Hindlimb muscle (tissue), 1 donor: ENCODE measurements at regions not wholly inside any gene's neighbourhood (a gene's known extent, or its start where the extent isn't known, plus 50 kb on each side); places are given as distances from the start of the nearest gene placed in this dataset.

ENCODE experiments used
- DNase-seq: peaks from one replicate; pipeline ENCODE4 v3.0.0-alpha.2; 2013

- DNase-seq: no peak
These were observed 246.2 kb downstream of the HACE1 start for GRCh38 chr6:104613416-104614001.

DNA sequence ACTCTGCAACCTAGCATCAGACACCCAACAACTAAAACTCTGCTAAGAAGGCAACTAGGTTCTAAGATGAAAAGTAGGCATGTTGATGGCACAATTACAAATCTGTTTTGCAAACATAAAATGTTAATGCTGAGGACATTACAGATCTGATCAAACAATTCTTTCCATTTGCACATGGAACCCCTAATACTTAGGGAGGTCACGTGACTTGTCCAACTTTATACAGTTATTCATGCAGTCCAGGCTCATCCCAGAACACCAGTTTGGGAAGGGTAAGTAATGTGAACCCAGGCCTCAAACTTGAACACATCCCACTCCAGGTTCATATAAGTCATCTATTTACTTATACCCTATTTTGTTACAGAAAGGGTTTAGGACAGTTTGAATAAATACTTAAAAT, 247.2 kb downstream of the HACE1 start:
- DNase-seq: no peak

DNA sequence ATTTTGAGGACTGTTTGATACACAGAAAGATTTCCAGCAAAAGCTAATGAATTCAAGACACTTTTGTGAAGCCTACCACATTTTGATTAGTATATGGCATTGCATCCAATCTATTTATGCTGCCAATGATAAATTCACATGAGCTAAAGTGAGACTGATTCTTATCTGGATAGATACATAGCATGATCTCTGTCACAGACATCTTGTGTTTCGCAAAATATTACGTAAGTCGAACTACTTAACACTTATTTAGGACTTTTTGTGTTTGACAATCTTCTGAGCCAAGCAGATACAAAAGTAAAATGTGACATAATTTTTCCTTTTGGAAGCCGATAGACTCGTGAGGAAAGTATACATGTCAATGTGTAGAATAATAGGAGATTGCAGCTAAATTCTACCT, 251.6 kb downstream of the HACE1 start:
- DNase-seq: no peak

GRCh38 chr6:104607501-104607900, 252.2 kb downstream of the HACE1 start:
- no peak for DNase-seq

- DNase-seq: no peak
These were observed 253.4 kb downstream of the HACE1 start for GRCh38 chr6:104606361-104606760.

DNA sequence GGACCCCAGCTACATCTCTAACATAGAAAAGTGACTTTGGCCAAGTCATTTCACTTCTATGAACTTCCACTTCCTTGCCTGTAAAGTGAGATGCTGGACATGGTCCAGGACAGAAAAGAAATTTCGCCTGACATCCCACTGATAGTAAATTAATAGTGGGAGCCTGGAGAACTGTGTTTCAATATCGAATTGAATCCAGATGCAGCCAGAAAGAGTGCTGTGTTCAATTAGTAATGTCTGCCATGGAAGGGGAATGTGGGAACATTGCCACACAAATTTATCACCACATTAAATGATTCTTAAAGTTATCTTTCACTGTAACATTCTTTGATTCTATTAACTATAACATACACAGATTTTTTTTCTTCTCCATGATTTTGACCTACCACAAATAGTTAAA, 255.0 kb downstream of the HACE1 start:
- no peak for DNase-seq

DNA sequence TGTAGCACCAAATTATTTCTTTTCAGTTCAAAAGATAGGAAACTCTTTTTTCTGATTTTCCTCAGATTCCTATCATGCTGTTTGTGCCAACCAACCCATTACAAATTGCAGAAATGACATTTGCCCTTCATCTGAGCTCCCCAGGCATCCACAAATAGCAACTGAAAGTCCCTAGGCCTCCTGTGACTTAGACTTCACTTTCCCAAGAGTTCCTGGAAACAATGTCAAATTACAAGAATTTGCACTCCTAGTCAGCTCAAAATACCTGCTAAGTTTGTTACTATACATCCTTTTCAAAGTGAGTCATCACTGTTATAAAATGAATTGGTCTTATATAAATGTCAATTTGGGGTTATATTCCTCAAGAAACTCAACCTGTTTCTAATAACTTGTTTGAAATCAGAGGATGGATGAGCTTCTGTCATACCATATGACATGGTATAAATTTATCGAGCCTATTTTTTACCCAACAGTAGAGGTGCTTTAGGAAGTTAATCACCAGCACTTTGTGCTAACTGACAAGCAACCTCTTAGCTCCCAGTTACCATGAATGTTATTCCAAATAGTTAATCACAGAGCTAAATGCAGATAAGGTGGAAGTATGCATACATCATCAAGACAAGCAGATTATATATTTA, 256.5 kb downstream of the HACE1 start:
- DNase-seq: no peak

GRCh38 chr6:104601721-104602120, 258.0 kb downstream of the HACE1 start:
- DNase-seq: no peak

GRCh38 chr6:104601131-104601651, 258.5 kb downstream of the HACE1 start:
- no peak for DNase-seq

DNA sequence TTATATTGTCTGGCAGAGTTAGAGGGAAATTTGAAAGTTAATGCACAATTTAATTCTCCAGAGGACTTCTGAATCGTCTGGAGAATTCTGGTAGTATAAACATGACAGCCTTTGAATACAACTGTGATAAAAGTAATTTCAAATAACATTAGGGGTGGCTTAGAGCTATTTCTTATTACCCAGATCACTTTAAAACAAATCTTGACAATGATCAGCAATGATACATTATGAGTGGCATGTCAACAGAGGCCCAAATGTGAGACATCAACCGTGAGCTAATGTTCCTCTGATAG, 259.1 kb downstream of the HACE1 start:
- no peak for DNase-seq

DNA sequence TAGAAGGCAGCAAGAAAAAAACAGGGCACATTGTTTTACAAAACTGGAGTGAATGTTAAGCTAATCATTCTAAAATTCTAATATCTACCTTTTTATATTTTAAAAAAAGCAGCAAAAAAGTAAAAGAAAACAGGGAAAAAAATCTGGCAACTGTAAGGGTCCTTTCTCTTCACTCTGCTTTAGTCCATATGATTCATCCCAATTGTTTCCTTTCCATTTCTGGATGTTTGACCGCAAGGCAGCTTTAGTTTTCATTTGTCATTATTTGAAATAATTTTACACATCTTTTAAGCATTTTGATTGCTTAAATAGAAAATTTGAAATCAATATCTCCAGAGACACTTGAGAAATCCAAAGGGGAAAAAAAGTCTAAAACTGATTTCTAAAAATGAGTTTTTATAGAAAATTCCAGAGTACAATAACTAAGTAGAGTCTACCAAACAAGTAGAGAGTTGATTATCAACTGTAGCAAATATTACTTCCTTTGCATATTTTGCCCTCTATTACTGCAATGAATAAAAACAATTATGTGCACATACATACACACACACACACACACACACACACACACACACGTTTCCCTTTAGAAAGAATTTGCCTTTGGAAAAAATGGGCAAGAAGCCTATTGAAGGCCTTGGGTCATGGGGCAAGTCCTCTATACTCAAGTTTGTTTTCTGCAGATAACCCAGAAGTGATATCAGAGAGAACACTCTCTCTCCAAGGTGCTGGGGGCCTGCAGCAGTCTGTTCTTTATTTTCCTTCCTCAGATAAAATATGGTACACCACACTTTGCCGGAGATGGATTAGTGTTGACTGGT, 259.7 kb downstream of the HACE1 start:
- no peak for DNase-seq

DNA sequence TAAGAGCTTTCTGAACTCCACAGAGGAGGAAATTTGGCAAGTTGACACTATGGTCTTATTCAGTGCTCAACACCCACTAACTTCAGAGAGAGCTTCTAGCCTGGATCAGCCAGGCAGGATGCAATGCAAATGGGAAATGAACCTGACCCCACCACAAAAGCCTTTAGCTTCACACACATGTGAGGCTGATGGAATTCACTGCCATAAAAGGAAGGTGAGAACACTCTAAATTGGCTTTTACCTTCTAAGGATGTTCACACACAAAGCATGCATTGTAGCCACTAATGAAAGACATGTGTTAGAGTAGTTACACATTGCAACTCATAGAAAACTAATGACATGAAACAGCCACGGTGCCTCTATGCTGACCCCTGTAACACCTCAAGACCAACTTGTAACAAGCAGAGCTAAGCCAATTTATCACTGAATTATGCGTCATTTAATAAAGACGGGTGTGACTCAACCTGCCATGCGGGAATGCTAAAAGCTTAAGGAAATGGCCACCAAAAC, 262.1 kb downstream of the HACE1 start:
- no peak for DNase-seq

DNA sequence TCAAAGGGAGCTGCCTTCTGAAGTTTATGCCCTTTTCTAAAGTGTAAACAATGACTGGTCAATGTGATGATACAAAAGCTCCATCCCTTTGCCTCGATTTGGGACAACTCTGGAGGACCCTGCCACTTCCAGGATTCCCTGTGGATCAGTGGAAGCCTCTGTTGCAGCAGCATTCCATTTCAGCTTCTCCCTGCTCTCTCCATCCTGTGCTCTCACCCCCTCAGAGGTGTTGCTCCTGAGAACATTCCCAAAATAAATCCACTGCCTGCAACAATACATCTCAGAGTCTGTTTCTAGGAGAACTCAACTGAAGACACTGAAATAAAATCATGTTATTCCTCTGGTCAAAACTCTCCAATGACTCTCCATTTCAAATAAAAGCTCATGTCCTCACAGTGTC, 263.6 kb downstream of the HACE1 start:
- DNase-seq: no peak

DNA sequence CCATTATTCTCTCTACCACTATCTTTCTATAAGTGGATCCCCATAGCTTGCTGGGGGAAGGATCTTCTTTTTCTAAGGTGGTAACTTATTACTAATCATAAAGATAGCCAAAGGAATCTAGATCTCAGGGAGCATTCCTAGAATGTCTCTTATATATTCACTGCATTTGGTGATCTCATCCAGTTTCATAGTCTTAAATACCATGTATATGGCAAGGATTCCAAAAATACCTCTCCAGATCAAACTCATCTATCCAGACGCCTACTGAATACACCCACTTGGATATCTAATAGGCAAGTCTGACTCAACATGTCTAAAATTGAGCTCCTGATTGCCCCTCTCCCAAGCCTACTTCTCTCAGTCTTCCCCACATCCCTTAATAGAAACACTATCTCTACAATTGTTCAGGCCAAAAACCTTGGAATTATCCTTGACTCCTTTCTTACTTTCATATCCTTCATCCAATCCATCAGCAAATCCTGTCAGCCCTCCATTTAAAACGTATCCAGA, 264.4 kb downstream of the HACE1 start:
- no peak for DNase-seq

- no peak for DNase-seq
These were observed 268.0 kb downstream of the HACE1 start for GRCh38 chr6:104591573-104592334.

GRCh38 chr6:104589940-104590339, 269.8 kb downstream of the HACE1 start:
- DNase-seq: no peak

GRCh38 chr6:104585646-104586045, 274.1 kb downstream of the HACE1 start:
- no peak for DNase-seq

- DNase-seq: no peak
These were observed 279.3 kb downstream of the HACE1 start for GRCh38 chr6:104580452-104580851.

- DNase-seq: no peak
These were observed 280.3 kb downstream of the HACE1 start for GRCh38 chr6:104579310-104579863.

DNA sequence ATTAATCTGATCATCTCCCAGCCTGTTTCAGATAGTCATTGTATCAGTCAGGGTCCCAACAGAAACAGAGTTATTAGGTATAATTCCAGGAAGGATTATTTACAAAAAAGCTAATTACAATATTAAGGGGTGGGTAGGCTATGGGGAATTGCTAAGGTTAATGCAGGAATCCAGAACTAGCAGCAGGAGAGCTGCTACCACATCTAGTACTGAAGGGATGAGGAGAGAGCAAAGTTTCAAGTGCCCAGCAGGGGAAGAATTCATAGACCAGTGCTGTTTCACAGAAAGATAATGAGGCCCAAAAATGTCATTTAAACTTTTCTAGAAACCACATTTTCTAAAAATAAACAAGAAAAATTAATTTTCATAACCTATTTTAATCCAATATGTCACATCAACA, 284.2 kb downstream of the HACE1 start:
- DNase-seq: no peak

DNA sequence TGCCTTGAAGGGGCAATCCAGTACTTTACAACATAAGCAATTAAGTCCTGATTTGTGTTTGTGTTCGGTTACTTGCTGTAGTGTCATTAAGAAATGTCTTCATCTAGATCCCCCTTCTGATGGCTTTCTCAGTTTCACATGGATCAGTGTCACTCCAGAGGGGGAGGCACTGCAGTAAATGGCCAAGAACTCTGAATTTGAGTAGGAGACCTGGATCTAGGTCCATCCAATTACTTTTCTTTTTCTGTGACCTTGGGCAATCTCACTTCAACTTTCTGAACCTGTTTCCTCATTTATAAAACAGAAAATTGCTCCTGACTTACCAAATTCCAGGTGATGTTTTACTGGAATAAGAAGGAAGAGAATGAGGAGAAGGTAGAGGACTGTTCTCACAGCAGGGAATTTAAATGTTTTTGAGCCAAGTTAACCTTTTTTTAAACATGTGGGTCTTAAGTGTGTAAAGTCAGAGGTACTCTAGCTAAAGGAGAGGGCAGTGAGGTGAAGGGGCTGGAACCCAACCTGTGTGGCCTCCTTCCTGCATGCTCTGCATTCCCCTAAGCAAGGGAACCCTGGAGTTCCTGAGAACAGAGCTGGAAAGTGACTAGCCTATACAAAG, 285.5 kb downstream of the HACE1 start:
- DNase-seq: no peak

- DNase-seq: no peak
These were observed 286.4 kb downstream of the HACE1 start for GRCh38 chr6:104573350-104573749.
